ENCODE measurements at regions not wholly inside any gene's neighbourhood (a gene's known extent, or its start where the extent isn't known, plus 50 kb on each side); places are given as distances from the start of the nearest gene placed in this dataset.

GRCh38 chr2:220991972-220992371 is 580.1 kb downstream of the EPHA4 start:
- no peak overlapping the region for H3K27ac ChIP-seq
- intact Hi-C loops (cut with DNase I) = no loop called here

DNA sequence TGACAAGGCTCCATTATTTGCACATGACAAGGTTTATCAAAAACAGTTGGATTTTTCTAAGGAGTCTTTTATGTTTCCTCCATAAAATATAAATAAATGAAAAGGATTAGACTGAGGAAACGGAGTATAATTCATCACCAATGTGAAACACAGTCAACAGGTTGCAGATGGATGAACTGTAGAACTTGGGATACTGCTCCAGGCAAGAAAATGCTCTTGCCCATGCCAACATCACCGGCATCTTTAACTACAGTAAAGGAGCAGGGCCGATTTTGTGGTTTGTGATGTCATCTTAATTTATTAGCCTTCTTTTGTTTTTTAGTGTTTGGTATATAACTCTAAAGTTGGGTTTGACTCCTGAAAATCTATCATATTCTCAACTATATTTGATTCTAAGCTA is 577.3 kb downstream of the EPHA4 start:
- Histone ChIP-seq H3K27me3 (no peaks in the 10 kb centered on the region), H3K36me3 (no peaks in the 10 kb centered on the region), H3K4me3 (no peak overlapping the region), H3K9me3 (no peaks in the 10 kb centered on the region), H3K27ac (no peak overlapping the region), H3K4me1 (ENCODE audit: insufficient read depth) (no peaks in the 10 kb centered on the region)
- TF ChIP-seq, protein P1, sequence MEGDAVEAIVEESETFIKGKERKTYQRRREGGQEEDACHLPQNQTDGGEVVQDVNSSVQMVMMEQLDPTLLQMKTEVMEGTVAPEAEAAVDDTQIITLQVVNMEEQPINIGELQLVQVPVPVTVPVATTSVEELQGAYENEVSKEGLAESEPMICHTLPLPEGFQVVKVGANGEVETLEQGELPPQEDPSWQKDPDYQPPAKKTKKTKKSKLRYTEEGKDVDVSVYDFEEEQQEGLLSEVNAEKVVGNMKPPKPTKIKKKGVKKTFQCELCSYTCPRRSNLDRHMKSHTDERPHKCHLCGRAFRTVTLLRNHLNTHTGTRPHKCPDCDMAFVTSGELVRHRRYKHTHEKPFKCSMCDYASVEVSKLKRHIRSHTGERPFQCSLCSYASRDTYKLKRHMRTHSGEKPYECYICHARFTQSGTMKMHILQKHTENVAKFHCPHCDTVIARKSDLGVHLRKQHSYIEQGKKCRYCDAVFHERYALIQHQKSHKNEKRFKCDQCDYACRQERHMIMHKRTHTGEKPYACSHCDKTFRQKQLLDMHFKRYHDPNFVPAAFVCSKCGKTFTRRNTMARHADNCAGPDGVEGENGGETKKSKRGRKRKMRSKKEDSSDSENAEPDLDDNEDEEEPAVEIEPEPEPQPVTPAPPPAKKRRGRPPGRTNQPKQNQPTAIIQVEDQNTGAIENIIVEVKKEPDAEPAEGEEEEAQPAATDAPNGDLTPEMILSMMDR (IDR thresholded peaks at IDR 0.05) = no peak
- no peak for TF ChIP-seq POLR2A (IDR thresholded peaks at IDR 0.05)
- no peak for TF ChIP-seq EP300 (IDR thresholded peaks at IDR 0.05)
- intact Hi-C loops (cut with DNase I) = no loop called here
- WGBS, 3 donors = 38 to 43% (median 39%) methylated on average over 3 of the region's 3 CpGs
- no peak for DNase-seq

More at GRCh38 chr2:220991972-220992371, 580.1 kb downstream of the EPHA4 start:
- Histone ChIP-seq H3K4me3 (no peak overlapping the region), H3K36me3 (no peaks in the 10 kb centered on the region), H3K9me3 (no peaks in the 10 kb centered on the region), H3K27me3 (no peaks in the 10 kb centered on the region), H3K4me1 (ENCODE audit: insufficient read depth) (no peaks in the 10 kb centered on the region)
- no peak for DNase-seq
- no peak for TF ChIP-seq POLR2A (IDR thresholded peaks at IDR 0.05)
- TF ChIP-seq, protein P1 (IDR thresholded peaks at IDR 0.05) = no peak
- TF ChIP-seq EP300 (IDR thresholded peaks at IDR 0.05) = no peak

GRCh38 chr2:220995581-220995980 is 576.5 kb downstream of the EPHA4 start:
- TF ChIP-seq EP300 (IDR thresholded peaks at IDR 0.05) (no peak), POLR2A (IDR thresholded peaks at IDR 0.05) (no peak)
- TF ChIP-seq, protein P1 (IDR thresholded peaks at IDR 0.05) = no peak
- H3K27ac ChIP-seq = no peak overlapping the region
- no peaks in the 10 kb centered on the region for H3K27me3 ChIP-seq
- H3K4me3 ChIP-seq = no peak overlapping the region
- no peaks in the 10 kb centered on the region for H3K36me3 ChIP-seq
- no peaks in the 10 kb centered on the region for H3K9me3 ChIP-seq
- 71 to 73% (median 72%) methylated on average over 2 of the region's 2 CpGs for WGBS, 3 donors
- no peaks in the 10 kb centered on the region for H3K4me1 ChIP-seq (ENCODE audit: insufficient read depth)
- intact Hi-C loops (cut with DNase I) = no loop called here
- DNase-seq = no peak

- Histone ChIP-seq H3K27me3 (no peaks in the 10 kb centered on the region), H3K27ac (no peak overlapping the region), H3K36me3 (no peaks in the 10 kb centered on the region), H3K9me3 (no peaks in the 10 kb centered on the region), H3K4me1 (ENCODE audit: insufficient read depth) (no peaks in the 10 kb centered on the region), H3K4me3 (no peak overlapping the region)
- TF ChIP-seq POLR2A (IDR thresholded peaks at IDR 0.05) (no peak), EP300 (IDR thresholded peaks at IDR 0.05) (no peak)
- TF ChIP-seq, protein P1 (IDR thresholded peaks at IDR 0.05) = no peak
- WGBS, 3 donors = 63 to 87% (median 70%) methylated on average over 2 of the region's 2 CpGs
- intact Hi-C loops (cut with DNase I) = no loop called here
- no peak for DNase-seq
Measured at GRCh38 chr2:220998156-220998555, 573.9 kb downstream of the EPHA4 start.

DNA sequence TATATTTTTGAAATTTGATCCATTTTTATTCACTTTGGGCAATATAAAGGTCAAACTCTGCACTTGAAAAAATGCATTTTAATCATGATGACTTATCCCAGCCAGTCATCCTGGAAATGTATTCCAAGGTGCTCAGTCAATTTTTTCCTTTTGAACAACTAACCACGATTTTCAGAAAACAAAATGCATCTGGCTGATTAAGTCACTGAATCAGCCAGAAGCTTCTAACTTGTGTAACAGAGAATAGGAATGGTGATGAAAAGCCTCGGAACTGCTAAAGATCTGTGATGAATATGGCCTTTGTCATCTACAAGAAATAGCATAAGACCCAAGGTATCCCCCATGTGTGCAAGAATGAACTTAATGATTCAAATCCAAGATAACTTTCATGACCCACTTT is 572.7 kb downstream of the EPHA4 start:
- no peak for DNase-seq
- TF ChIP-seq POLR2A (IDR thresholded peaks at IDR 0.05) (no peak), EP300 (IDR thresholded peaks at IDR 0.05) (no peak)
- TF ChIP-seq, protein P1 (IDR thresholded peaks at IDR 0.05) = no peak
- H3K4me3 ChIP-seq = no peak overlapping the region
- no peaks in the 10 kb centered on the region for H3K4me1 ChIP-seq (ENCODE audit: insufficient read depth)
- H3K9me3 ChIP-seq = no peaks in the 10 kb centered on the region
- no peaks in the 10 kb centered on the region for H3K27me3 ChIP-seq
- 63 to 70% (median 70%) methylated on average over 2 of the region's 2 CpGs for WGBS, 3 donors
- no peak overlapping the region for H3K27ac ChIP-seq
- H3K36me3 ChIP-seq = no peaks in the 10 kb centered on the region
- intact Hi-C loops (cut with DNase I) = no loop called here
